Inflammatory macrophage treated with lipopolysaccharide for 1 hour (primary cell): ENCODE measurements at regions not wholly inside any gene's neighbourhood (a gene's known extent, or its start where the extent isn't known, plus 50 kb on each side); places are given as distances from the start of the nearest gene placed in this dataset.
A peak's percentile ranks its signal among the peaks of the same experiment; 100 is the strongest.
"Not testable (repeated sequence)": the region's sequence is repeated elsewhere in the genome, so short reads cannot be mapped to it uniquely, and the experiment has no call there.

ENCODE experiments used
- DNase-seq, 2 donors: peaks; one replicate each; pipeline ENCODE4 v3.0.0-alpha.2; 2020 to 2022

DNA sequence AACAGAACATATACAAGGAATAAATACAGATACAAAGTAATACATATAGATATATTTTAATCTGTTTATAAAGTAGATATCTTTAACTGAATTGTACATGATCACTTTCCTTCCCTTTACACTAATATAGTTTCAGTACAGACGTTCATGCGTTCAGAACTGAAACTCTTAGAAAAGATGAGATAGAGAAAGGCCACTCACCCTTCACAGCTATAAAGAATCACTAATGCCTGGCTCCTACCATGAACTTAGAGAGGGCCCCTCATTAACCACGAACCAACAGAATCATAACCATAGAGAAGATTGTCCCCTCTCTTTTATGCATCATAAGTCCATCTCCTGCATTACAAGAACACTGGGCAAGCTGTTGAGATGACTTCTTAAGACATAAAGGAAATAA lies 399.0 kb downstream of the COG6 start:
- DNase-seq, result not testable (repeated sequence)

DNA sequence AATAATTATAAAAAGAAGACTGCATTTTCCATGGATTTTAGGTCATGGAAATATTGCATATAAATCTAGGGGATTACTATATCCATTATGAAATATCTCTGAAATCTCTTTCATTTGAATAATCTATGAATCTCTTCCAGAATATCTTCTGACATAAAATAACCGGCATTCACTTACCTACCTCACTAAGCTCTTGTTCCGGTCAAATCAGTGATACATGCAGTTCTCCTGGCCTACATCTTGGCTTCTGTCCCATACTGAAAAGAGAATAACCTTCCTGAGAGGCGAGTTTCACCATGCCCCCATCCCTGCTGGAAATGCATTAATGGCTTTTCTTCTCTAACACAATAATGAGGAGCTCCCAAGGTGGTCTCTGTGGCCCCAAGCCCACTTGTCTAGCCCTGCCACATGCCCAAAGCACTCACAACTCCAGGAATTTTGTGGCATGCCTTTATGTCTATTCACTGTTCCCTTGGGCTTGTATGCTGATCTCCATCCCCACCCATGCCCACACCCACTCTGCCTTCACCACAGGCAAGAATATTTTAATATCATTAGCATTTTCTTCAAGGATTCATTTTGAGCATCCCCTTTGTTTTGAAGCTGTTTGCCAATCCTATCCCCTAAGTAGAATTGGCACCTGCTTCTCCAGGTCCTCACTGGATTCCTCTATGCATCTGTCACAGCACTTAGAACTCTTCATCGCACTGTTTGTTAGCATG lies 401.6 kb downstream of the COG6 start:
- DNase-seq, result no peak

DNA sequence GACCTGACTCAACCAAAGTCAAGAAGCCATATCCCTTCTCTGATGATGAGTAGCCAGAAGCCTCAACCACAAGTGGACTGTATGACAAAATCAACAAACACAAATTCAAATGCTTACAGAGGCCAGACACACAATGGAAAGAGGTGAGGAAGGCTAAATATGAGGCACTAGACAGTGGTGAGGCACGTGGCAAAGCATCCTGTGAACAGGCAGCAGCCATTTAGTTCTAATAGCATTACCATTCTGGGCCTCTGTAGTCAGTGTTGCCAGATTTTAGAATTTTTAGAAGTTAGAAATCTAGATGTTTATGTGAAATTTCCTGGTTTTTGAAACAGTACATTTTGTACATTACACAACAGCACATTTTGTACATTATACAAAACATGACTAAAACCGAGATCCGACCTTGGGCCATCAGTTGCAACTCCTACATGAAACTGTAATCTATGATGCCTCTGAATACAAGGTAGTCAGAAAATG lies 403.3 kb downstream of the COG6 start:
- DNase-seq, result peak; percentile 25 to 45

DNA sequence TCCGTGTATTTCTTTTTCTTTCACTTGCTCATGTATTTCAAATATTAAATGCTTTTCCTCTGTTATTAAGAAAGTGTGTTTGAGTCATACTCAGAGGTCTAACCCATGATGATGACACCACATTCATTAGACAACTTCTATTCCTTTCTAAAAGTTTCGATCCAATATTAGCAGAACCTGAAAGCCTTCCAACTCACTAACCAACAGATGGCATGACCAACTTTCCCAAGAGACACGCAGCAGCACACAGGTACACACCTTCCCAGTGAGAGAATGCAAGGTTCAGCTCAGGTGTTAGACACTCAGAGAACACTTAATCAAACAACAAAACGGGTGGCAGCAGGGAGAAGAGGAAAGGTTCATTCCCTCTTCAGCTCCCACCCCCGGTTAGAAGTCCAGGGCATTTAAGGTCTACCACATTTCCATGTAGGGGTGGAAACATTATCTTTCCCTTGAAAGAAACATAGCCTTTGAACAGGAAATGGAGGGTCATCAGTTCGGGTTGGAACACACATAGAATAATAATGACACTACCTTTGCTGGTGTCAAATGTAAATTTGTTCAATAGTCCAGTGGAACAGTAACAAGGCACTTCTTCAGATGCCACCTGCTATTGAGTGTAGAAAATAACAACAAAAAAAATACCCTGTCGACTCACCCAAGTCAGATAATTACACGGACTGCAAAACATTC lies 404.2 kb downstream of the COG6 start:
- peak in 1 of 2 donors; percentile 38 for DNase-seq

DNA sequence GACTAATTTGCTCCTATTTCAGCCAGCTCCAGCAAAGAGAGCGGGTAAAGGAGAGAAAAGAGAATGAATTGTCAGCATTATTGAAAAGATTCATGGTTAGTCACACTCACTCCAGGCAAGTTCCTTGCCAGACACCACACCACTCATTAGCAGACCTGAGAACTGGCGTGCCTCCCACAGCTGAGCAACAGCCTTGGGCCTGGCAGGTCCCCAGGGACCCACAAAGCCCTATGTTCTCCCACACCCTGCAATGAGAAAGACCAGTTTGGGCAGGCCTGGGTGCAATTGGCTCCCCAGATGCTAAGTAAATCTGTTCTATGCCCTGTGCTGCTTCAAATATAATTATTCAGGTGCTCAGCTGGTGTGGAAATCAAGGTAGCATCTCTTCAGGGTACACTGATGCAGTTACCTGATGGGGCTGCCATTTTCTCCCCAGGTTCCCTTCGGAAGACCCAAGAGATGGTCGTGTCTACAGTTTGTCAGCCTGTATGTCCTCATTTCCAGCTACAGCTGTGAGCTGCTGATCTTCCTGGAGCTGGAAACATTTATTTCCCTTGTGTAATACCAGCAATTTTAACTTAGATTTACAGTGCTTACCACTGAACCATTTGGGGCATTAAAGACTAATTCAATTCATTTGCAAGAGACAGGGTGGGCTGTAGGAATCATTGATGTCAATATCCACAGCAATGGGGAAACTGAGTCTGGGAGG lies 405.0 kb downstream of the COG6 start:
- no peak for DNase-seq

DNA sequence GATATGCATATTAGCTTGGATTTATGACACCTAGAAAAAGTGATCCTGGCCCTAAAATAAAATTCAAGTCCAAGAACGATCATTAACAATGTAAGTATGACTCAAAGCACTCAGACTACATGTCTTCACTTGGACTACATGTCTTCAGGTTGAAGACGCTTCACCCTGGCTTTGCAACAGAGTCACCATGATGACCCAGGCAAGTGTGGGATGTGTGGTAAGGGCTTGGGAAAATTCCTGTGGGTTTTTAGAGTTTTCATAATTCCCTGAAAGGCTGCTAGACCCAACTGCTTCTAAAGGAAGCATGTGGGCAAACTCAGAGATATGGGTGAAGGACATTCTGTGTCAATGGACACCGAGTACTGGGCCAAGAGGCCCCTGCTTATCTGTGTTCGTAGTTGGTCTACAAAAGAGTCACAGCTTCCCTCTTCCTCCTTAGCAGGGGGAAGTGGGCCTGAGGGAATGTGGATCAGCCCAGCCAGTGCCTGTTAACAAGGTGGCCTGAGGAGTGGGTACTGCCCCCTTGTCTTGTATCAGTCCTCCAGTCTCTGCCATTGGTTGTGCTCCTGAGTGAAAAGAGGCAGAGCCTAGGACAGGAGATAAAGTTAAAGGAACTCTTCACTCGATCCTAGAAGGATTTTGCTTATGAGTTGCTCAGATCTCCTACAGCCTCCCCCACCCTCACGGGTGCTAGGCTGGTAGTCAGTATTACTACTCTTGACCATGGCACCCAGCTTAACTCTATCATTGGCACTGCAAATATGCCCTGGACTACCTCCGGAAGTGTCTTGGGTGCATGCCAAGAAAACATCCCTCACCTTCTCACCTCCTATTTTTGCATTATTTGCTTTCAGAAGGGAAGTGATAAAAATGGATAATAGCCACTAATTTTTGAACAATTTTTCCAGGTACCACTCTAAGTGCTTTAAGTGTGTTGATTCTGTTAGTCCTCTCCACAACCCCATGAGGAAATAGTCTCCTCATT lies 406.3 kb downstream of the COG6 start:
- DNase-seq, result peak; percentile 31 to 76

DNA sequence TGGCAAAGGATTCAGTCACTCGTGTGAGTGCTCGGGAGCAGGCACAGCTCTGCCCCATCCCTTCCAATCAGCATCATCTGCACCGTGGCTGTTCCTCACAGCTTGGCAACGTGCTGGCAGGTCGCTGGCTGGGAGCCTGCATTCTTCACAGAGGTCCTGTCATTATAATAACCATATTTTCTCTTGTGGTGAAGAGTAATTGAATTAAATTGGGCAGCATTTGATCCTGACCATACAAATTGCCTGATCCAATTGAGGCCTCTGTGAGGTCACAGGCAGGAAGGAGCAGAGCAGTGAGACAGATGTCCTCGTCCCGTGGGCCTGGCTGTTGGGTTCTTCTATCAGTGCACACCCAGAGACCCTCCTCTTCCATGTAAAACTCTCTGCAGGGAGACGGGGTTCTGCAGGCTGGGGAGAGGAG lies 407.8 kb downstream of the COG6 start:
- no peak for DNase-seq

DNA sequence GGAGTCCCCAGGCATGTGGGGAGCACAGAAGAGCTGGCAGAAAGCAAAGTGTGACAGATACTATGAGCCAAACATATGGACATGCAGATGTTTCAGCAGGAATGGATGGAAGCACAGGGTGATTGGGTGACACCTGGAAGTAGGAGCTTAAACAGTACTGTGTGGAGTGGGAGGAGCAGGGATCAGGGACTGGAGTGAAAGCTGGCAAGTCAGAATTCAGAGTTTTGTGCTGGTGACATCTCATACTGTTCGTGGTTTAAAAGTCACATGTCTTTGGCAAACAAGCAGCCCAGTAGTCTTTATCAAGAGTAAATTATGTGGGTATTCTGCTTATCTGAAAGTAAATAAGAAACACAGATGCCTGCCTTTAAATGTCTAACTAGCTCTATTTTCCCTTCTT lies 408.2 kb downstream of the COG6 start:
- DNase-seq, result no peak

DNA sequence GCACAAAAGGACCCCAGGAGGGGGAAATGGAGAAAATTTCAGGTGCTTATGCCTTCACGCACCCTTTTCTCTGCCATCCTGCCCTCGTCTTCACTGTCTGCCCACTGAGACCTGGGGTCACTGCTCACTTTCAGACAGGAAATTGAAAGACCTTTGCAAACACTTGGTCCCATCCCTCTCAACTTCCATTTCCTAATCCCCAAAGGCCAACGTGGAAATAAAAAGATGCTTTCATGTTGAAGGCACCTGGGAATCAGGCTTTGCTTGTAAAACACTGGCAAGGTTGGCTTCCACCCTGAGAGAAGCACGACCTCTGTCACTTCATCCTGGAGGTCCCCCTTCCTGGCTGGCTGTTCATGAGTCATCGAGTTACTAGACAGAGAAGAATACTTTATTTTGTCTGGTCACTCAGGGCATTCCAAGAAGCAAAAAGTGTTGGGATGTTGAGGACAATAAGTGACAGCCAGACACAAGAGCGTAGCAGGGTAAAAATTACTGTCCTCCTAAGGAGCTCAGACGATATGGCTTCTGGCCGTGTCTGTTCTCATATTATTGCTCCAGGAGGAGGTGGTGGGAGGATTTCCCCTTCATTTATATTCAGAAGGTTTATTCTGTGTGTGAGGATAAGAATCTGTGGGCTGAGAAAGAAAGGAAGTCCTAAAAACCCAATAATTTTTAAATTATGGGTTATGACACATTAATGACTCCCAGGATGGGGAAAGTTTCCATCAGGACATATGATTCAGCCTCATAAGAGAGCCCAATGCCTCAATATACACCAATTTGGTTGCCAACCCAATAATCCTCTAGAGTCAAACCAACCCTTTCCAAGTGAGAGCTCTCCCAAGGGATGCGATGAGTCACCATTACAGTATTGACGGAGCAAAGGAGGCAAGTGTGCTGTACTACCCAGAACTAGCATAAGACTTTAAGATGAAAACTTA lies 409.0 kb downstream of the COG6 start:
- DNase-seq, result peak; percentile 32 to 74

DNA sequence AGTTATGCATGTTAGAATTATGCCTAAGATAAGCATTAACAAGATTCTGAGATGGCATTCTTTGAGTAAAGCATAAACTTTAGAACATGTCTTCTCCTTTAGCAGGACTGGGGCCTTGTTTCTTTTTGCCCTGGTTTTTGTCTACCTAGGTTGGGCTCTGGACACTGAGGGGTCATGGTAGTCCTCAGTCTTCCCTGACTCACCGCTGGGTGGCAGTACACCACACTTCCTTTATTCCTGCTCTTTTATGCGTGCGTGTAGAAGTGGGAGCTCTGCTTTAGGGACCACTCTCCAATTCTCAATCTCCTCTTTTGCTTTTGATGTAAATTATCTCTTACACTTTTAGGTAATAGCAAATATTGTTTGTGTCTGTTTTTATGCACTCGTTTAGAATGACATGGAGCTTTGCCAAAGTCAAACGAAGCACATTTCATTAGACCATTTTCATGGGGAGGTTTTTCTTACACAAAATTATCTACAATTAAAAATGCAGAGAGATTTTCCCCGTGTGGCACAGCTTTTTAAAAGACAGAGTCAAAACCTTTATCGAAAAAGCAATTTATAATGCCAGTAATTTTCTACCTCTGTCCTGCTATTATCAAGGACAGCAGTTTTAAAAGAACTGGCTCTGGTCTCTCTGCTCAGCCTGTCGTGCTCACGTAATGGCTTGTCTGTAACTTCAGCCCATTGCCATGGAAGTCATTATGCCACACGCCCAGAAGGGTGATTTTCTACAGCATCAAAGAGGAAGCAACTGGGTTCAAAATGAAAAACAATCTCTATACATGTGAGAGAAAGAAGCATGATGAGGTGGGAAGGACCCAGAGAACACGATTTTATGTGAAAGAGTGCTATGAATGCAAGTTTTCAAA lies 413.9 kb downstream of the COG6 start:
- peak; percentile 42 to 73 for DNase-seq

DNA sequence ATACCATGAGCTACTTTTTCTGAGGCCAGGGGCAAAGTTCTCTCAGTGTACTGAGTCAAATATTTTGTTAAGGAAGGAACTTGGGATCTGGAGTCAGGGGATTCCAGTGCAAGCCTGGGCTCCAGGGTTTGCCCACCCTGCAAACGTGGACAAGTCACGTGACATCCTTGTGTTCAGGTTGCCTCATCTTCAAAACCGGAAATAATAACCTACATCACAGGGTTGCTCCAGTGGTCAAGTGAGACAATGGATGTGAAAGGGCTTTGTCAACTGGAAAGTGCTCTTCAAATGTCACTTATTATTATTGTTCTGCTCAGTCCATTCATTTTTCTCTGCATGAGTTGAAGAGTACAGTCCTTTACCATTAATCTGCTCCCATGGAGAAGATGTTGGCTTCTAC lies 414.9 kb downstream of the COG6 start:
- no peak for DNase-seq

DNA sequence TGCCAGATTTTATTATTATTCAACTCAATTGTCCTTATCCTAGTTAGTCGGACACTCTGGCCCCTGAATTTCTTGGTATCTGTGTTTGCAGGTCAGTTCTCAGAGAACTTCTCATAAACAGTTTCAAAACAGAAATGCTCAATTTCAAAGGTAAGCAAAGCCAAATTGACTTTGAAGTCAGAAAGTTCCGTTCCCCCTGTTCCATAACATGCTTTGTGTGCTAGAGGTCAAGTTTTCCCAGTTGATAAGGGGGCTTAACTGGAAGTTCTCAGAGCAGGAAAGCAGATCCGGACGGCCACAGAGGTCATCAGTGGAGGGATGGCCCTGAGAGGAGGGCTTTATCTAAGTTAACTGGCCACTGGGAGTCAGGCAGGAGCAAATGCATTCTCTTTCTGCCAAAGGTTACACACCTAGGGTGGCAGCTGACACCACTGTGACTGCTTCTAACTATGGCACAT lies 417.2 kb downstream of the COG6 start:
- no peak for DNase-seq

DNA sequence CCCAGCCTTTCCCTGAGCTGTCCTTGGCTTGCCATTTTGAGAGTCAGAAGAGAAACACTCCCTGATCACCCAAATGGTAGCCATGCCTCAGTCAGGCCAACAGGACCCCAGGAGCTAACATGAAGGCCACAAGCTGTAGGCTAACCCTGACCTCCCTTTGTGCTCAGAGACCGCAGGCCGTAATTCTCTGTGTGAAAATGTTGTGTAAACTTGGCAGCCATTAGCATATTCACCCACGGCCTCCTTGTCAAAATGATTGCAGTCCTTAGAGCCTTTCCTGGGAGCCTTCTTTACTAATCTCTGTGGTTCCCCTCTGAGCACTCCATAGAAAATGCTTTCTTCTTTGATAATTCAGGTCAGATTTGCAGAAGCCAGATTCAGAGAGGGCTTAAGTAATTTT lies 418.9 kb downstream of the COG6 start:
- DNase-seq, result no peak

DNA sequence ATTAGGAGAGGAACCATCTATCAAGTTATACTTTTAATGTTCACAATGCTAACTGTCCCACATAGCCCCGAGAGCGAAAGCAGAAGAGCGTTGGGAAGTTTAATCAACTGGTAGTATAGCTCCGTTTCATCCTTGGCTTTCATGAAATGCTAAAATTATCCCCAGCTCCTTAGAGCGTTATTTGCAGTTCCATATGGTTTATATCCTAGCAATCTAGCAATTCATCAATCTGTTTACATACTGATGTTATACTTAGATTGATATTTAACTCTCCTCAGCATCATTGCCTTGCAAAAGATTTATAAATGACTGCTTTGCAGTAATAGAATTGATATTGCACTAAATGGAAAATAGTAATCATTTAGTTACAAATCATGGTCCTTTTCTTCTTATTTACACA lies 419.8 kb downstream of the COG6 start:
- no peak for DNase-seq

DNA sequence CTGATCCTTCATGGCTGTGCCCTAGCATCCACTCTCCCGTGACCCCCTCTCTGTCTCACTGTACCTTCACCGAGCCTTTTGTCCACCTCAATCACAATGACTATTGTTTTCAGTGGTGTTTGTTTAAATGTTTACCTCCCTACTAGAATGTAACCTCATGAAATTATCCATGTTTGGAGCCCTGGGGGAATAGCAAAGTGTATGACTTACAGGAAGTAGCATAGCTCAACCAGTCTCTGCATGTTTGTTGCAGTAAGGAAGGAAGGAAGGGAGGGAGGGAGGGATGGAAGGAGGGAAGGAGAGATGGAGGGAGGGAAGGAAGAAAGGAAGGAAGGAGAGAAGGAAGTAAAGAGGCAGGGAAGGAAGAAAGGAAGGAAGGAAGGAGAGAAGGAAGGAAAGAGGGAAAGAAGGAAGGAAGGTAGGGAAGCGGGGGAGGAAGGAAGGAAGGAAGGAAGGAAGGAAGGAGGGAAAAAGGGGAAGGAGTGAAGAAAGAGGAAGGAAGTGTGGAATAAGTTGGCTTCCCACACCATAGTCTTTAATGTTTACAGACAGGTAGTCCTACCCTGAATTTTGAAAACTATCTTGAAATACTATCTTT lies 421.4 kb downstream of the COG6 start:
- no peak for DNase-seq

DNA sequence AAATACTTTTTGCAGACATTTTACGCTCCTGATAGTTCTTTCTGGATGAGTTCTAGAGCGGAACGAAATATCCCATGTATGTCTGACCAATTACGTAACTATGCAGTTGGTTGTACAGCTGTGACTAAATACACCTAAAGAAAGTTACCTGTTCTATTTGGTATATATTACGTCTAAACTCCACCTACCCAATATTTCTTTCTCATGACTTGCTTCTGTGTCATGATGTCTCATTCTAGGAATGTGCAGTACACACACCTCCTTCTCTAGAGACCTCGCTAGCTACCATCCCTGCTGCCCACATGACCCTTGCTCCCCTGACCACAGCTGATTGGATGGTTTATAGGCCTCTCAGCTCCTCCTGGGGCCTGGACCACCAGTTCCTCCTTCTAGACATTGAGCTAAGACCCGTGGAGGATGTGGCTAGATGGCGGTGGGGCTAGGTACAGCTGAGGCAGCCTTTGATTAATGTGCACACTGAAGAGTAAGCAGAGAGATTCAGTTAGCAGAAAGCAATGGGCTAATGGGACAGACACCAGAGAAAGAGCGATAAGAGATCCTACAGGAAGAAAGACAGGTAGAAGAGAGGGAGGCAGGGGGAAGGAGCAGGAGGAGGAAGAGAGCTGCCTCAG lies 422.1 kb downstream of the COG6 start:
- no peak for DNase-seq

DNA sequence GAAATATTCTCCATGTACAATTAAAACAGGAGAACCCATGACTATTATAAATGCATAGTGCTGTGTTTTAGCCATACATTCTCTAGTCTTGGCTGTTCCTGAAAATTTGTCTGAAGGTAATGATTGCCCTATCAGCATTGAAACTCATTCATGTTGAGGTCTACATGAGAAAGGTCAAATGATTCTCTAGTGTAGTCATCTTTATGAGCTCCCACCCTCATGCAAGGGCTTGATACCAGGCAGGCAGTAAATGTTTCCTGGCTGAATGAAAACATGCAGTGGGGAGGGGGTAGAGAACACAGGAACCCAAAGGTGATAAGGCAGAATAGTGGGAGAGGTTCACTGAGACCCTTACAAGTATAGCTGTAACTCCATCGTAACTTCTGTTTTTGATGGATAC lies 424.3 kb downstream of the COG6 start:
- DNase-seq, result no peak

DNA sequence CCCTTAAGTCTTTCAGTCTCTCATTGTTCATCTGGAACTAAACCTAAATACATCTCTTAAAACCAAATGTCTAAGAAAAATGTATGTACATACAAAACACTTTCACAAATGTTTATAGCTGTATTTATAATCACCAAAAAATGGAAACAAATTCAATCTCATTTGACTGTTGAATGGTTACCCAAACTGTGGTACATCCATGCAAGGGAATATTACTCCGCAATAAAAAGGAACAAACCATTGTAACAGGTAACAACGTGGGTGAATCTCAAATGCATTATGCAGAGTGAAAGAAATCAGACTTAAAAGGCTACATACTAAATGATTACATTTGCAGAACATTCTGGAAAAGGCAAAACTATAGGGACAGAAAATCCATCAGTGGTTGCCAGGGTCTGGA lies 425.2 kb downstream of the COG6 start:
- DNase-seq, result no peak

DNA sequence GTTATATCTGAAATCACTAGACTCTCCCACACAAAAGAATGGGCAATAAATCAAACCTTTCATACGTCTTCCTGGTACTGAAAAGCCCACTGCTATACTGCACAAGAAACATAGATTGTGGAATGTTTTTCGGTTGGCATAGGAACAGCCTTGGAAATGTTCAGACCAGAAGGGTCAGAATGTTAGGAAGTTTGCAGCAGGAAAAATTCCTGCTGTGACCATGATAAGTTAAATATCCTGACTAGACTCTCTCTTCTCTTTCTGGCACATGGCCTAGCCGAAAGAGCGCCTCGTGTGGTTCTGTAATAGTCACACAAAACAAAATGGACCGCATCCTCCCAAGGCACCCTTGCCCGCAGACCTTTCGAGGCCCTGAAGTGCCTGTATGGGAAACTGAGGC lies 427.2 kb downstream of the COG6 start:
- DNase-seq, result no peak
